Stimulated activated CD8-positive, alpha-beta memory T cell treated with anti-CD3 and anti-CD28 coated beads, Interleukin-4, amount 100 ng/mL, for 48 hours (primary cell): ENCODE measurements at regions not wholly inside any gene's neighbourhood (a gene's known extent, or its start where the extent isn't known, plus 50 kb on each side); places are given as distances from the start of the nearest gene placed in this dataset.

Experiments
- DNase-seq: peaks from one replicate; pipeline ENCODE4 v3.0.0-alpha.2; 2020

- DNase-seq, result no peak
Measured at GRCh38 chr10:128286141-128286761, 160.0 kb upstream of the MKI67 start.

GRCh38 chr10:128286762-128287500 is 160.7 kb upstream of the MKI67 start:
- DNase-seq, result no peak

DNA sequence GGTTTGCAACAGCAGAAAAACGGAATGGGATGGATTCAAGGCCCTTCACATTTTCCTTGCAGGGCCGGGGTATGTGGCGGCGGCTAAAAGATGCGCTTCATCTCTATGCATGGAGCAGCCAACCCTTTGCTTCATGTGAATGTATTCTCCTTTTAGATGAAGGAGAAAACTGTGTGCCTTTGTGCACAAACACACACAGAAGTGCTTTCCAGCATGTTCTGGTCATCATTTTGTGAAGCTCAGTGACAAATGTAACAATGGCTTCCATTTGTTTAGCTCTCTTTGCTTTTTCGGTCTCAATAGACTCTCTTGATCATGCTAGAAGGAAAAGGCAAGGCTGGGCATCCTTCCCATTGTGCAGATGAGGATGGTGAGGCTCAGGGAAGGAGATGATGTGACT is 161.7 kb upstream of the MKI67 start:
- no peak for DNase-seq

- DNase-seq, result no peak
Measured at GRCh38 chr10:128289621-128290020, 163.4 kb upstream of the MKI67 start.

DNA sequence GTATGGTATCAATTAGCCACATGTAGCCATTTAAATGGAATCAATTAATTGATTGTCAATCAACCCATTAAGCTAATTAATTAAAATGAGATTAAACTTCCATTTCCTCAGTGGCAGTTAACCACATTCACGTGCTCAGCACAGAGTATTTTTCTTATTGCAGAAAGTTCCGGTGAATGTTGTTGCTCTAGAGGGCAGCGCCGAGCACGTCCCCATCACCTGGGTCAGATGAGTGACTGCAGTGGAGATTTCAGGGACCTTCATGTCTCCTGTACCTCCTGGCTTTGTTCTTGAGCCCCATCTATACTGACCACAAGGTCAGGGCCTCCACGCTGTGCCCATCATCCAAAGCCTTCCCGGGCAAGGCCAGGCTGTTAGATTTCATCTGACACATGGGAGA is 168.8 kb upstream of the MKI67 start:
- DNase-seq, result no peak

DNA sequence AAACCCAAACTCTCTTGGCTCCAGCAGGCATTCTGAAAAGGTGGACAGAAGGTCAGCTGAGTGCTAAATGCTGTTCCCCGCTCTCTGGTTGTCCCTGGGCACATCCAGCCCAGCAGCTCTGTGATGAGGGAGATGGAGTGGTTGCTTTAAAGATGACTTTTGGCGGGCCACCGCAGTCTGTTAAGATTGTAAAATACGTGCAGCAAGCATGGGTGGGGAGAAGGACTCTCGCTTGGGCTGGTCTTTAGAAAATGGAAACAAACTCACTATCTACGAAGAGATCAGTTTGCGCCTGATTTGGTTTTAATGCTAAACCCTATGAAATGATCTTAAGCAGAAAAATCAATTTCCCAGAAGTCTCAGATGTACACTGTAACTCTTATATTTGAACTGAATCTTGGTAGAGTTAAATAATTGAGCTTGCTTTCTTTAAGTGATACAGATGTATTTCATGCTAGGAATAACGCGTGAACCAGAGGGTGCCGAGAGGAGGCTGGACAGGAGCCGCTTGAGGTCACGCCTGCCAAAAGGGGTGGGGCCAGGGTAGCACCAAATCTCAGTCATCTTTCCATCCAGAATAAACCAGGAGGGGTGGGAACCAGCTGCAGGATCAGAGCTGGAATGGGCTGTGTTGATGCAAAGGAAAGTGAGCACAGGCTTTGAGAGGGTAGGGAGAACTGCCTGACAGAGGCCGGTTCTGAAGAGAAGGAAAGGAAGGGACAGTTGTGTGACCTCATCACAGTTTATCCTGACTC is 170.2 kb upstream of the MKI67 start:
- no peak for DNase-seq

- no peak for DNase-seq
Measured at GRCh38 chr10:128297709-128298378, 171.6 kb upstream of the MKI67 start.

GRCh38 chr10:128298587-128298986 is 172.4 kb upstream of the MKI67 start:
- DNase-seq, result no peak

GRCh38 chr10:128300290-128300824 is 174.1 kb upstream of the MKI67 start:
- no peak for DNase-seq

DNA sequence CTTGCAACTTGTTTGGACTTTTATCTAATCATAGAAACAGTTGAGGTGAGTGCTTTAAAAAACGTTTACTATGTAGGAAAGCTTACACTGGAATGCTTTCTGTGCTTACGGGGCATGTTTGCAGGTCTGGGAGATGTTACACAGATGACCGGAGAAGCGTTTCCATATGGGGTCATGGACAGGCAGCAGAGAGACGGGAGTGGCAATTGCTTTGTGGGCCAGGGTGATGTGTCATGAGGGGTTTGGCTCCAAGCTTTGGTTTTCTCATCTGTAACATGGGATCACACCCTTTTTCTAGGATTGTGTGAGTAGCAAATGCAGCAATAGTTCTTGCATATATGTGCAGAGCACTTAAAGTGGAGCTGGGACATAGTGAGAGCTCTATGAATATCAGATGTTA is 174.8 kb upstream of the MKI67 start:
- DNase-seq, result no peak

- no peak for DNase-seq
Measured at GRCh38 chr10:128302808-128303207, 176.6 kb upstream of the MKI67 start.

GRCh38 chr10:128304271-128304670 is 178.0 kb upstream of the MKI67 start:
- DNase-seq, result no peak

- DNase-seq, result no peak
Measured at GRCh38 chr10:128305601-128306345, 179.6 kb upstream of the MKI67 start.

DNA sequence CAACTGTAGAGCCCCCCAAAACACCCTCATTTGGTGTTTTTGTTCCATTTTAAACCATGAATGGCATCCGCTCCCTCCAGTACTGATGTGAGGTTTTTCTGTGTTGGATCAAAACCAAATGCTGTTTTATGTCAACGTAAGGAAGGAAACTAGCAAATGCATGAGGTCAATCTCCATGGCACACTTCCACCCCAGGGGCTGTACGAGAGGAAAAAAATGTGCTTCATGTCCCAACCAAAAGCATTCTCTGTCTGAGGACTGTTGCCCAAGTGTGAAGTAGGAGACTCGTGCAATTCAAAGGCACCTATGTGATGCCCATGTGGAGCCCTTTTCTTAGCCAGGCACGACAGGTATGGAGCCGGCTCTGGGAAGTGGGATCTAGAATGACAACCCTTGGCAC is 180.3 kb upstream of the MKI67 start:
- no peak for DNase-seq

- DNase-seq, result no peak
Measured at GRCh38 chr10:128306966-128307365, 180.7 kb upstream of the MKI67 start.

DNA sequence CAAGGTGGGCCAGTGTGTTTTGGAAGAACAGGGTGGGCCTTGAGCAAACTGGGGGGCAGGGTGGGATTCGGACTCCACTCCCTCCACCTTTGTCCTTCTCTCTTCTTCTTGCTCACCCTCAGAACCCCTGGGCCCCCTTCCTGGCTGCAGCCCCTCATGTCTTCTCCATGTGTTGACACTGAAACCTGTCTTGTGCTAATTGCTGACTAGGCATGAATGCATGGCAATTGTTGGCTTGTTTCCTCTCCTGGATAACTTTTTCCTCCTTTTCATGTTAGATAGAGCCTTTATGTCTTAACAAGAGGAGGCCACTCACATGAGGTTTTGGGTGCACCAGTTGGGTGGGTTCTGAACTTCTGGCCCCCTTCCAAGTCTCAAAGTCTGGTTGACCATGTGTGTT is 181.6 kb upstream of the MKI67 start:
- no peak for DNase-seq

DNA sequence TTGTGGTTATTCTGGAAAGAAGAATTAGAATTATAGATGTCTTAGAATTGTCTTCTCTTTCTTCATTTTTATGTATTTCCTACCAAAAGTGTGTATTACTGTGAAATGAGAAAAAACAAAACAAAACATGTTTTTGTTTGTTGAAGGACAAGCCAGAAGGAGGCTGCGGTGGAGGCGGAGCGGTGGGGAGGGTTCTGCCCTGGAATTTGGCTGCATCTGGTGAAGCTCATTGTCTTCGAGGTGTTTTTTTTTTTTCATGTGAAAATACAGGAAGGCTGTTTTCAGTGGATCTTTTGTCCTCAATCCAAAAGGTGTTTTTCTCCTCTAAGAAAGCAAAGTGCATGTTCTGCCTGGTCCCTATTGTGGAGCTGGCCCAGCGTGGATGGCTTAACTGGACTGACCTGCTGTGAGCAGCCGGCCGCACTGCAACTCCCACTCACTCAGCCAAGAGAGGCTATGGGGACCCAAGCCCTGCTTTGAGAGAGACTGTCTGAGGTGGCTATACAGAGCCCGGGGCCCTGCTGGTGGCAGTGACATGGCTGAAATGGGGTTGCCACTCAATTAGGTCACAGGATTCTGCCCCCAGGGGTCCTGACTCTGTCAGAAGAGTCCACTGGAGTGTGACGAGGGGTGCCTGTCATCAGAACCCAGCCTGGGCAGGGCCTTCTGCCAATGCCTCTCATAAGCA is 184.9 kb upstream of the MKI67 start:
- no peak for DNase-seq

GRCh38 chr10:128312250-128312649 is 186.0 kb upstream of the MKI67 start:
- no peak for DNase-seq

- no peak for DNase-seq
Measured at GRCh38 chr10:128314686-128315085, 188.5 kb upstream of the MKI67 start.

- DNase-seq, result no peak
Measured at GRCh38 chr10:128316121-128316726, 190.0 kb upstream of the MKI67 start.

GRCh38 chr10:128316925-128317324 is 190.7 kb upstream of the MKI67 start:
- no peak for DNase-seq
